ENCODE measurements at regions not wholly inside any gene's neighbourhood (a gene's known extent, or its start where the extent isn't known, plus 50 kb on each side); places are given as distances from the start of the nearest gene placed in this dataset.

DNA sequence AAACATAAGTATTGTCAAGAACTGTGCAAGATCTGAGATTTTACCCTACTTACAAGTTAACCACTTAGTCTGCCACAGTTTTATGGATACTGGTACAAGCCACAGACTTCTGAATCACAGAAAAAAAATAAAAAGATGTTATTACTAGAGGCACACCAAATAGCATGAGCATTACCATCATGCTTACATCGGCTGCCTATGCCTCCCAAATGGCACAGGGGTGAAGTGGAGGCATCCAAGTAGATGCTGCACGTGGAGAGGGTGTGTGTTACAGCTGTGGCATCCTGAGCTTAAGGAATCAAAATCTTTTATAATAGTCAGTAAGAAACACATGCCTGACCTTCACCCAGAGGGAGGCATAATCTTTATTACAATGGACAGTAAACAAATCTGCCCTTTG is 207.8 kb downstream of the TFEC start:
- TF ChIP-seq, protein P1, sequence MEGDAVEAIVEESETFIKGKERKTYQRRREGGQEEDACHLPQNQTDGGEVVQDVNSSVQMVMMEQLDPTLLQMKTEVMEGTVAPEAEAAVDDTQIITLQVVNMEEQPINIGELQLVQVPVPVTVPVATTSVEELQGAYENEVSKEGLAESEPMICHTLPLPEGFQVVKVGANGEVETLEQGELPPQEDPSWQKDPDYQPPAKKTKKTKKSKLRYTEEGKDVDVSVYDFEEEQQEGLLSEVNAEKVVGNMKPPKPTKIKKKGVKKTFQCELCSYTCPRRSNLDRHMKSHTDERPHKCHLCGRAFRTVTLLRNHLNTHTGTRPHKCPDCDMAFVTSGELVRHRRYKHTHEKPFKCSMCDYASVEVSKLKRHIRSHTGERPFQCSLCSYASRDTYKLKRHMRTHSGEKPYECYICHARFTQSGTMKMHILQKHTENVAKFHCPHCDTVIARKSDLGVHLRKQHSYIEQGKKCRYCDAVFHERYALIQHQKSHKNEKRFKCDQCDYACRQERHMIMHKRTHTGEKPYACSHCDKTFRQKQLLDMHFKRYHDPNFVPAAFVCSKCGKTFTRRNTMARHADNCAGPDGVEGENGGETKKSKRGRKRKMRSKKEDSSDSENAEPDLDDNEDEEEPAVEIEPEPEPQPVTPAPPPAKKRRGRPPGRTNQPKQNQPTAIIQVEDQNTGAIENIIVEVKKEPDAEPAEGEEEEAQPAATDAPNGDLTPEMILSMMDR (IDR thresholded peaks at IDR 0.05; ENCODE audit: low read length) = no peak
- TF ChIP-seq EZH2 (IDR thresholded peaks at IDR 0.05; ENCODE audit: borderline replicate concordance, low read length) = no peak

Data from OCI-LY1 (cell line).